HG02970 (cell line): ENCODE measurements at regions not wholly inside any gene's neighbourhood (a gene's known extent, or its start where the extent isn't known, plus 50 kb on each side); places are given as distances from the start of the nearest gene placed in this dataset.

Source experiments
- ATAC-seq: cut with Tn5 transposase; IDR thresholded peaks from one replicate; pipeline ENCODE4 v1.9.1; 2021; ENCODE audit warnings: mild to moderate bottlenecking, moderate library complexity, moderate number of reproducible peaks; ENCODE audit not compliant: unreplicated experiment, low FRiP score

GRCh38 chr7:45980181-45980905 is 59.3 kb upstream of the IGFBP3 start:
- no peak for ATAC-seq

GRCh38 chr7:45979275-45980180 is 58.5 kb upstream of the IGFBP3 start:
- no peak for ATAC-seq

- no peak for ATAC-seq
These were observed 57.7 kb upstream of the IGFBP3 start for GRCh38 chr7:45978731-45979211.

- ATAC-seq: no peak
These were observed 57.1 kb upstream of the IGFBP3 start for GRCh38 chr7:45978010-45978681.

GRCh38 chr7:45977256-45977780 is 56.2 kb upstream of the IGFBP3 start:
- ATAC-seq: no peak

GRCh38 chr7:45976485-45976856 is 55.4 kb upstream of the IGFBP3 start:
- ATAC-seq: no peak

- no peak for ATAC-seq
These were observed 54.9 kb upstream of the IGFBP3 start for GRCh38 chr7:45975847-45976484.

GRCh38 chr7:45975367-45975766 is 54.3 kb upstream of the IGFBP3 start:
- ATAC-seq: no peak

- no peak for ATAC-seq
These were observed 53.7 kb upstream of the IGFBP3 start for GRCh38 chr7:45974540-45975360.

- no peak for ATAC-seq
These were observed 52.9 kb upstream of the IGFBP3 start for GRCh38 chr7:45973725-45974532.

GRCh38 chr7:45972629-45973312 is 51.7 kb upstream of the IGFBP3 start:
- no peak for ATAC-seq

GRCh38 chr7:45971661-45972175 is 50.6 kb upstream of the IGFBP3 start:
- no peak for ATAC-seq

- ATAC-seq: no peak
These were observed 50.1 kb upstream of the IGFBP3 start for GRCh38 chr7:45971171-45971570.
